Keratinocyte (primary cell): ENCODE measurements at regions not wholly inside any gene's neighbourhood (a gene's known extent, or its start where the extent isn't known, plus 50 kb on each side); places are given as distances from the start of the nearest gene placed in this dataset.

ENCODE experiments used
- DNase-seq: peaks from one replicate; pipeline ENCODE4 v3.0.0-alpha.2; 2011; ENCODE audit warnings: low read depth, missing footprints, low spot score
- FAIRE-seq: peaks from 2 replicates; lab custom pipeline; 2011; peaks lifted over from hg19 to GRCh38; lab: Jason Lieb, UNC
- H2AFZ ChIP-seq: 2 replicates; pipeline ENCODE4 v1.6.0; 2012; ENCODE audit warnings: low read length, control low read depth, inconsistent platforms; ENCODE audit not compliant: control insufficient read depth
- H3K27ac ChIP-seq: 2 replicates; pipeline ENCODE4 v1.5.1; 2011; ENCODE audit warnings: low read length; ENCODE audit not compliant: control insufficient read depth, insufficient read depth
- H3K27me3 ChIP-seq: 3 replicates; pipeline ENCODE4 v1.6.0; 2011; ENCODE audit warnings: low read length; ENCODE audit not compliant: control insufficient read depth, insufficient read depth; ENCODE audit errors: extremely low read depth
- H3K36me3 ChIP-seq, 2 experiments: 2 replicates in 1 of 2; 3 replicates in 1 of 2; pipeline ENCODE4 v1.5.1; 2011; ENCODE audit warnings: low read length in 2 of 2, mild to moderate bottlenecking in 1 of 2; ENCODE audit not compliant: control insufficient read depth in 2 of 2, insufficient read depth in 2 of 2; ENCODE audit errors: extremely low read depth in 1 of 2
- H3K4me1 ChIP-seq: 3 replicates; pipeline ENCODE4 v1.5.1; 2011; ENCODE audit warnings: low read length; ENCODE audit not compliant: control insufficient read depth, insufficient read depth; ENCODE audit errors: extremely low read depth
- H3K4me2 ChIP-seq: 3 replicates; pipeline ENCODE4 v1.6.0; 2011; ENCODE audit warnings: low read depth, low read length; ENCODE audit not compliant: control insufficient read depth, insufficient read depth; ENCODE audit errors: extremely low read depth
- H3K4me3 ChIP-seq, 3 experiments: fragments of 200-600 bp in 1 of 3; sonication (generic) in 1 of 3; 2 replicates in 2 of 3; 3 replicates in 1 of 3; pipeline ENCODE4 v1.5.1; 2011 to 2016; ENCODE audit warnings: low read length in 3 of 3, mild to moderate bottlenecking in 3 of 3, control low read depth in 2 of 3, inconsistent platforms in 1 of 3, low read depth in 1 of 3, mixed read lengths in 1 of 3, mixed run types in 1 of 3, moderate library complexity in 1 of 3; ENCODE audit not compliant: control insufficient read depth in 2 of 3, insufficient read depth in 2 of 3; ENCODE audit errors: extremely low read depth in 1 of 3
- H3K79me2 ChIP-seq: 2 replicates; pipeline ENCODE4 v1.6.0; 2012; ENCODE audit warnings: low read length; ENCODE audit not compliant: control insufficient read depth, insufficient read depth
- H3K9ac ChIP-seq: 3 replicates; pipeline ENCODE4 v1.6.0; 2011; ENCODE audit warnings: low read length; ENCODE audit not compliant: control insufficient read depth, insufficient read depth; ENCODE audit errors: extremely low read depth
- H3K9me1 ChIP-seq: 3 replicates; pipeline ENCODE4 v1.6.0; 2011; ENCODE audit warnings: low read length; ENCODE audit not compliant: control insufficient read depth, insufficient read depth; ENCODE audit errors: extremely low read depth
- H3K9me3 ChIP-seq: 2 replicates; pipeline ENCODE4 v1.5.1; 2012; ENCODE audit warnings: low read depth, low read length; ENCODE audit not compliant: control insufficient read depth
- H4K20me1 ChIP-seq: 3 replicates; pipeline ENCODE4 v1.6.0; 2011; ENCODE audit warnings: low read length; ENCODE audit not compliant: control insufficient read depth, insufficient read depth; ENCODE audit errors: extremely low read depth
- CTCF ChIP-seq, 3 experiments: IDR thresholded peaks in 1 of 3; conservative IDR thresholded peaks in 1 of 3; optimal IDR thresholded peaks in 1 of 3; 2 replicates in 2 of 3; 3 replicates in 1 of 3; pipeline versions ENCODE3 to v1.5.1; 2011; ENCODE audit warnings: low read length in 3 of 3, mild to moderate bottlenecking in 3 of 3, moderate library complexity in 2 of 3, control low read depth in 1 of 3, inconsistent platforms in 1 of 3; ENCODE audit not compliant: insufficient read depth in 2 of 3; ENCODE audit errors: extremely low read depth in 1 of 3
- EZH2 ChIP-seq: IDR thresholded peaks from one replicate; pipeline ENCODE4 v1.6.1; 2012; ENCODE audit warnings: inconsistent platforms, mild to moderate bottlenecking, low read length, moderate library complexity
- dilution Hi-C: fragments of 300-500 bp; cut with MboI; formaldehyde crosslinking; loops from one replicate; pipeline ENCODE4 v1.7.0; 2020; ENCODE audit warnings: low sequenced_read_pairs; ENCODE audit not compliant: extremely low pct_ligation_motif_present

DNA sequence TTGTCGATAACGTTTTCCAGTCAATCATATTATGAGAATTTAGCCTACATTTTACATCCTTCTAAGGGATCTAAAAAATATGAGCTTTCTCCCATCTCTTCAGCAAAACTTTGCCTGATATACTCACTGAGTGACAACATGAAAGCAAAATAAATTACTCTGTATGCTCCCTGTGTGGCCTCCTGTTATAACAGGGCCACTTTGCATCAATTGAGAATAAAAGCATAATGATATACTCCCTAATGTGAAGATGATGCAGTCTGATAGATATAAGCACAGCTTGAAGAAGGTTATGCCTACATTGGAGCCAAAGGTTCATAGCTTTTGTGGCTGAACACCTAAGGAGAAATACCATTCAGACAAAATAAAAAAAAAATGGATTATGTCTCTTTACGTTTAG is 561.3 kb upstream of the ZNF717 start:
- Histone ChIP-seq H3K27ac (no peak overlapping the region), H3K9me3 (no peaks in the 10 kb centered on the region), H3K4me2 (no peak overlapping the region), H4K20me1 (no peaks in the 10 kb centered on the region), H3K27me3 (no peaks in the 10 kb centered on the region), H2AFZ (no peak overlapping the region), H3K36me3 (no peaks in the 10 kb centered on the region), H3K79me2 (no peaks in the 10 kb centered on the region), H3K9ac (no peak overlapping the region), H3K4me3 (no peak overlapping the region), H3K4me1 (no peaks in the 10 kb centered on the region), H3K9me1 (no peaks in the 10 kb centered on the region)
- no peak for DNase-seq
- no peak for FAIRE-seq
- dilution Hi-C loops: no loop called here
- TF ChIP-seq EZH2 (no peak), CTCF (optimal IDR thresholded peaks at IDR 0.05 in 1 of 3, IDR thresholded peaks at IDR 0.05 in 1 of 3, conservative IDR thresholded peaks at IDR 0.05 in 1 of 3; ENCODE audit: extremely low read depth in 1 of 3, insufficient read depth in 2 of 3, low read length in 3 of 3) (no peak)

GRCh38 chr3:76349715-76350480 is 564.5 kb upstream of the ZNF717 start:
- Histone ChIP-seq H3K4me2 (no peak overlapping the region), H2AFZ (no peak overlapping the region), H3K27ac (no peak overlapping the region), H3K9ac (no peak overlapping the region), H3K9me1 (no peaks in the 10 kb centered on the region), H3K4me1 (no peaks in the 10 kb centered on the region), H4K20me1 (no peaks in the 10 kb centered on the region), H3K79me2 (no peaks in the 10 kb centered on the region), H3K36me3 (no peaks in the 10 kb centered on the region), H3K27me3 (no peaks in the 10 kb centered on the region), H3K9me3 (no peaks in the 10 kb centered on the region), H3K4me3 (no peak overlapping the region)
- TF ChIP-seq CTCF (optimal IDR thresholded peaks at IDR 0.05 in 1 of 3, IDR thresholded peaks at IDR 0.05 in 1 of 3, conservative IDR thresholded peaks at IDR 0.05 in 1 of 3; ENCODE audit: extremely low read depth in 1 of 3, insufficient read depth in 2 of 3, low read length in 3 of 3): no peak
- no peak for TF ChIP-seq EZH2
- DNase-seq: no peak
- FAIRE-seq: no peak
- dilution Hi-C loops: no loop called here
